ENCODE measurements at regions not wholly inside any gene's neighbourhood (a gene's known extent, or its start where the extent isn't known, plus 50 kb on each side); places are given as distances from the start of the nearest gene placed in this dataset.

DNA sequence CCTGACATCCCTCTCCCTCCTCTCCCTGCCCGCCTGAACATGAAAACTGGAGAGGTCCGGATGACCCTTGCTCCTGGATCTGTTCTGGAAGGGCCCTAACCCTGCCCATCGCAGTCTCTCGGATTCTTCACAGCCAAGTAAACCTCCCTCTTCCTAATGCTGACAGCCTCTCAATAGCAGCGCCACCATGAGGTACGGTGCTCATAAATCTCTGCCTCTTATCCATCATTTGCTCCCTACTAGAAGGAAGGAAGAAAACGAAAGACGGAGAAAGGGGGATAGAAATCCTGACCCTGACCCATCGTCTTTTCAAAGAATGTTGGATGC is 257.9 kb downstream of the BCL11A start:
- Histone ChIP-seq H3F3A (ENCODE audit: insufficient read depth, low read depth) (no peaks in the 10 kb centered on the region), H3K27ac (no peak overlapping the region), H3K79me2 (ENCODE audit: low read depth) (no peaks in the 10 kb centered on the region), H2AFZ (no peak overlapping the region), H3K4me2 (no peak overlapping the region), H3K4me1 (replicated peaks; ENCODE audit: insufficient read depth) (no peaks in the 10 kb centered on the region), H3K4me3 (no peak overlapping the region), H4K20me1 (ENCODE audit: insufficient read depth) (no peaks in the 10 kb centered on the region), H3K27me3 (ENCODE audit: insufficient read depth, low read depth) (peaks cover 60% of the 10 kb centered on the region), H3K9me2 (ENCODE audit: insufficient read depth) (no peaks in the 10 kb centered on the region), H3K36me3 (ENCODE audit: low read depth) (no peaks in the 10 kb centered on the region), H3K9me3 (ENCODE audit: insufficient read depth, low read depth) (no peaks in the 10 kb centered on the region)
- no peak for TF ChIP-seq EZH2 (IDR thresholded peaks at IDR 0.05; ENCODE audit: low read depth)
- TF ChIP-seq, protein P1, sequence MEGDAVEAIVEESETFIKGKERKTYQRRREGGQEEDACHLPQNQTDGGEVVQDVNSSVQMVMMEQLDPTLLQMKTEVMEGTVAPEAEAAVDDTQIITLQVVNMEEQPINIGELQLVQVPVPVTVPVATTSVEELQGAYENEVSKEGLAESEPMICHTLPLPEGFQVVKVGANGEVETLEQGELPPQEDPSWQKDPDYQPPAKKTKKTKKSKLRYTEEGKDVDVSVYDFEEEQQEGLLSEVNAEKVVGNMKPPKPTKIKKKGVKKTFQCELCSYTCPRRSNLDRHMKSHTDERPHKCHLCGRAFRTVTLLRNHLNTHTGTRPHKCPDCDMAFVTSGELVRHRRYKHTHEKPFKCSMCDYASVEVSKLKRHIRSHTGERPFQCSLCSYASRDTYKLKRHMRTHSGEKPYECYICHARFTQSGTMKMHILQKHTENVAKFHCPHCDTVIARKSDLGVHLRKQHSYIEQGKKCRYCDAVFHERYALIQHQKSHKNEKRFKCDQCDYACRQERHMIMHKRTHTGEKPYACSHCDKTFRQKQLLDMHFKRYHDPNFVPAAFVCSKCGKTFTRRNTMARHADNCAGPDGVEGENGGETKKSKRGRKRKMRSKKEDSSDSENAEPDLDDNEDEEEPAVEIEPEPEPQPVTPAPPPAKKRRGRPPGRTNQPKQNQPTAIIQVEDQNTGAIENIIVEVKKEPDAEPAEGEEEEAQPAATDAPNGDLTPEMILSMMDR (conservative IDR thresholded peaks at IDR 0.05) = no peak
- no peak for DNase-seq
- CTCF ChIA-PET = no interaction called here
- BruUV-seq (replicated peaks) = no TSS peak
- intact Hi-C loops (cut with micrococcal nuclease; ENCODE audit: unreplicated experiment) = no loop called here
- POLR2A ChIA-PET (ENCODE audit: unreplicated experiment) = no interaction called here

DNA sequence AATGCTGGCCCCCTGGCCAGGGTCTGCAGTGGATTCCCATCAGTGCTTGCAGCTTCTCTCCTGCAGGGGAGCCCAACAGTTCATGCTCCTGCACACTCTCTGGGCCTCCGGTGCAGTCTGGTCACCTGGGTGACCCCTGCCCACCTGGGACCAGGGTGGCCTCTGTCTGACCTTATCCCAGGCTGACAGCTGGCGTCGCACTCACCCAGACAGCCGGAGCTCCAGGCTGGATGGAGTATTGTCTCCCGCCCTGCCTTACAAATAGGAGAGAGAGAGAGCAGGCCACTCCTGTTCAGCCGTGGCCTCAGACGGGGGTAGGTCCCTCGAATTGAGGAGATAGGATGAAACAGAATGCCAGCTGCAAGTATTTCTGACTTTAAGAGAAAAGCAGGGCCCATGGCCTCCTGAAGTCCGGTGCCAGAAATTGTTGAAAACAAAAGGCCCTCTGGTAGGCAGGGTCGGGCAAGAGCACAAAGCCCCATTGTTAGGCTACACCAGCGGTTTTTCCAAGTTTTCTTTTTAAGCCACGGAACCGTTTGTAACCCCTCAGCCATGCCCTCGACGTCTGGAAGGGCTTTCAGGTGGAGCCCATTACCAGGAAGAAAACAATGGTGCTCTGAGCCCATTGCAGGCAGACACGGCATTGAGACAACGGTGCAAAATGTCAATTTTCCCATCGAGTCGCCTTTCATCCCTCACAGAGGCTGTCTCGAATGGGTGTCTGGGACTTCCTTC is 258.4 kb downstream of the BCL11A start:
- Histone ChIP-seq H4K20me1 (ENCODE audit: insufficient read depth) (no peaks in the 10 kb centered on the region), H3K27ac (no peak overlapping the region), H3K79me2 (ENCODE audit: low read depth) (no peaks in the 10 kb centered on the region), H3K4me1 (replicated peaks; ENCODE audit: insufficient read depth) (no peaks in the 10 kb centered on the region), H3K36me3 (ENCODE audit: low read depth) (no peaks in the 10 kb centered on the region), H3K27me3 (ENCODE audit: insufficient read depth, low read depth) (peaks cover 55% of the 10 kb centered on the region), H3K4me2 (no peak overlapping the region), H3K9me2 (ENCODE audit: insufficient read depth) (no peaks in the 10 kb centered on the region), H2AFZ (no peak overlapping the region), H3K4me3 (no peak overlapping the region), H3F3A (ENCODE audit: insufficient read depth, low read depth) (no peaks in the 10 kb centered on the region), H3K9me3 (ENCODE audit: insufficient read depth, low read depth) (no peaks in the 10 kb centered on the region)
- no TSS peak for BruUV-seq (replicated peaks)
- TF ChIP-seq, protein P1 (conservative IDR thresholded peaks at IDR 0.05) = no peak
- no peak for TF ChIP-seq EZH2 (IDR thresholded peaks at IDR 0.05; ENCODE audit: low read depth)
- ChIA-PET POLR2A (ENCODE audit: unreplicated experiment) (no interaction called here), CTCF (no interaction called here)
- intact Hi-C loops (cut with micrococcal nuclease; ENCODE audit: unreplicated experiment) = no loop called here
- DNase-seq = no peak

DNA sequence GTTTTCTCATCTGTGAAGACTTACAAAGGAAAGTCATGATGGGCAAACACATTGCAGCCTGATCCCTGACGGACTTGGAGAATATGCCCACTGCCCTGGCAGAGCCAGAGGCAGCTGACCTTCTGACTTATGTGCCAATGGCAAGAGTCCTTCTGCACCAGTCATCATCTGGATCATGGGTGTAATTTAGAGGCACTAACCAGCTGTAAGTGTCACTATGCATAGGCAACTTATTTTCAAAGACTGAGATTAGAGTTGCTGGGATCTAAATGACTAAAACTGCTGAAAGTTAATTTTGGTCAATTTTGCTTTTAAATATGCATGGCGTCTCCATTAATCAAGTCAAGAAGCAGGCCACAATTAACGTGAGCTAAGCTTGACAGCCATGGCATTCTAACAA is 261.2 kb downstream of the BCL11A start:
- POLR2A ChIA-PET (ENCODE audit: unreplicated experiment) = no interaction called here
- Histone ChIP-seq H3K4me2 (no peak overlapping the region), H3K79me2 (ENCODE audit: low read depth) (no peaks in the 10 kb centered on the region)

More for the DNA sequence above, 261.2 kb downstream of the BCL11A start:
- Histone ChIP-seq H3K4me1 (replicated peaks; ENCODE audit: insufficient read depth) (no peaks in the 10 kb centered on the region), H3K27ac (no peak overlapping the region), H2AFZ (no peak overlapping the region), H3K9me2 (ENCODE audit: insufficient read depth) (no peaks in the 10 kb centered on the region), H3F3A (ENCODE audit: insufficient read depth, low read depth) (no peaks in the 10 kb centered on the region), H3K36me3 (ENCODE audit: low read depth) (no peaks in the 10 kb centered on the region), H4K20me1 (ENCODE audit: insufficient read depth) (no peaks in the 10 kb centered on the region), H3K27me3 (ENCODE audit: insufficient read depth, low read depth) (peaks cover 36% of the 10 kb centered on the region), H3K9me3 (ENCODE audit: insufficient read depth, low read depth) (no peaks in the 10 kb centered on the region), H3K4me3 (no peak overlapping the region)
- TF ChIP-seq EZH2 (IDR thresholded peaks at IDR 0.05; ENCODE audit: low read depth) = no peak
- TF ChIP-seq, protein P1 (conservative IDR thresholded peaks at IDR 0.05) = no peak
- no TSS peak for BruUV-seq (replicated peaks)
- CTCF ChIA-PET = no interaction called here
- no peak for DNase-seq
- intact Hi-C loops (cut with micrococcal nuclease; ENCODE audit: unreplicated experiment) = no loop called here

Data from PC-9 (cell line).